NCI-H2227 treated with DMSO at 0.1 percent for 48 hours (cell line): ENCODE measurements at regions not wholly inside any gene's neighbourhood (a gene's known extent, or its start where the extent isn't known, plus 50 kb on each side); places are given as distances from the start of the nearest gene placed in this dataset.
"Not testable (repeated sequence)": the region's sequence is repeated elsewhere in the genome, so short reads cannot be mapped to it uniquely, and the experiment has no call there.

ENCODE experiments used
- DNase-seq: peaks from one replicate; lab custom pipeline; 2025; lab: John Stamatoyannopoulos, UW

- no peak for DNase-seq
Measured at GRCh38 chr6:27136978-27137814, 110.3 kb upstream of the PRSS16 start.

DNA sequence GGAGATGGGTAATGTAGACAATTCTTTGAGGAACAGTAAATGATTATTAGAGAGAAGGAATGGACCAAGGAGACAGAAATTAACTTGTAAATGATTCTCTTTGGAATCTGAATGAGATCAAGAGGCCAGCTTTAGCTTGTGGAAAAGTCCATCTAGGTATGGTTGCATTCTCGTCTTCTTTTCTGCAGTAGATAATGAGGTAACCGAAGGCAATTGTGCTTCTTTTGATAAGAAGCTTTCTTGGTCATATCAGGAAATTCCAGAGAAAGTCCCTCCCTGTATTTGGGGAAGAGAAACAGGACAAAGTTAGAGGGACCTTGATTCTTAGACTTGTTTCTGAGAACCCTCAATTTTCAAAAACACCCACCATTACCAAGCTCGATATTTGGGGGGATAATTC is 109.1 kb upstream of the PRSS16 start:
- DNase-seq, result no peak

DNA sequence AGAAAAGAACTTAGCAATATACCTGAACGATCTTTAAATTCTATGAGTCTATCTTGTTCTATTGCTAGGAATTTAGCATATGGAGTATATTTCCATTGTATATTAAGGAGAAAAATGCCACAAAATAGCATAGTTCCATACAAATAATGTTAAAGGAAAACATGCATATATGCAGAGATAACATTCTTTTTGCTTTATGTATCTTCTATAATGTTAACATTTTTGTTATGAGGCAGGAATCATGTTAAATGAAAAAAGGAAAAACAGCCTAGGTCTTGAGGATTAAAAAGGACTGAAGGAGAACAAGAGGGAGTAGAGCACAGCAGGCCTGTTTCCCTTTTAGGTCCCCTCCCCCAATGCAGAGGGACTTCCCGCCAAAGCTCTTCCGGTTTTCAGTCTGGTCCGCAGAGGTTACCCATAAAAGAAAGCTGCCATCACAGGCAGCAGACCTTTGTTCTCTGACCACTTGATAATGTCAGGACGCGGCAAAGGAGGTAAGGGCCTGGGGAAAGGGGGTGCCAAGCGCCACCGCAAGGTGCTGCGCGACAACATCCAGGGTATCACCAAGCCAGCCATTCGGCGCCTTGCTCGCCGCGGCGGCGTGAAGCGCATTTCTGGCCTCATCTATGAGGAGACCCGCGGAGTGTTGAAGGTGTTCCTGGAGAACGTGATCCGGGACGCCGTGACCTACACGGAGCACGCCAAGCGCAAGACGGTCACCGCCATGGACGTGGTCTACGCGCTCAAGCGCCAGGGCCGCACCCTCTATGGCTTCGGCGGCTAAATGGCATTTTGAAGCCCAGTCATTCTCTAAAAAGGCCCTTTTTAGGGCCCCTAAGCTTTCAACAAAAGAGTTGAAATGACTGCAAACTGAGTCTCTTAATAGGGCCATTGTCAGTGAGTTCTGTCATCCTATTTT is 108.4 kb upstream of the PRSS16 start:
- peak; percentile 92 for DNase-seq

GRCh38 chr6:27139756-27140579 is 107.5 kb upstream of the PRSS16 start:
- peak; percentile 74 for DNase-seq

- DNase-seq, result no peak
Measured at GRCh38 chr6:27140999-27141528, 106.4 kb upstream of the PRSS16 start.

- DNase-seq, result peak; percentile 61
Measured at GRCh38 chr6:27141529-27142015, 105.9 kb upstream of the PRSS16 start.

GRCh38 chr6:27143020-27143388 is 104.5 kb upstream of the PRSS16 start:
- not testable (repeated sequence) for DNase-seq

DNA sequence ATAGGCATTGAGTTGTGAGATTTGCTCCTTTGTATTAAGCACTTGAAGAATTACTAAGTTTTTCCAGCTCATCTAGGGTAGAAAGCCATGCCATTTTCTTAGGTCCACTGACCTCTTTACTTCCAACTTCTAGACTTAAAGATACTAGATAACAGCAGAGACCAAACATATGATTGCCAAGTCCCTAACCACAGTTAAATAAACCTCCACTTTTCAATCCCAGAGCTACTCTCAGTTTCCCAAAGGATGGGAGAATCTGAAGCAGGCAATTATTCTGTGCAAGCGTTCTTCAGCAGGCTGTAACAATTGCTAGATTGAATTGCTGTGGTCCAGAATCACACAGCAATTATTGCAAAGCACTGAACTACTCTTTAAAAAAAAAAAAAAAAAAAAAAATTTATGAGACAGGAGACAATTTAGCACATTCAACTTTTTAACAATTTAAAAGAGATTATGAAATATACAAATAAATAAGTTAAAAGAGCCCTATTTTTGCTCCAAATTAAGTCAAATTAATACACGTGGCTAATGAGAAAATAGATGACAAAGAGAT is 104.0 kb upstream of the PRSS16 start:
- peak; percentile 72 for DNase-seq

DNA sequence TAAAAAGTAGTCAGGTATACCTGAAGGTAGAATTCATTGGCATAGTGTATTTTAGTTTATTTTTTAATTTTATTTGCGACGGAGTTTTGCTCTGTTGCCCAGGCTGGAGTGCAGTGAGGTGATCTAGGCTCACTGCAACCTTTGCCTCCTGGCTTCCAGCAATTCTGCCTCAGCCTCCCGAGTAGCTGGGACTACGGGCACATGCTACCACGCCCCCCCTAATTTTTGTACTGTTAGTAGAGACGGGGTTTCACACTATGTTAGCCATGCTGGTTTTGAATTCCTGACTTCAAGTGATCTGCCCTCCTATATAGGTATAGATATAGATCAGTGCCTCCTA is 102.8 kb upstream of the PRSS16 start:
- DNase-seq, result no peak

- peak; percentile 92 for DNase-seq
Measured at GRCh38 chr6:27145731-27146455, 101.6 kb upstream of the PRSS16 start.

GRCh38 chr6:27146456-27146705 is 101.1 kb upstream of the PRSS16 start:
- not testable (repeated sequence) for DNase-seq

GRCh38 chr6:27146706-27147505 is 100.6 kb upstream of the PRSS16 start:
- DNase-seq, result peak; percentile 100

DNA sequence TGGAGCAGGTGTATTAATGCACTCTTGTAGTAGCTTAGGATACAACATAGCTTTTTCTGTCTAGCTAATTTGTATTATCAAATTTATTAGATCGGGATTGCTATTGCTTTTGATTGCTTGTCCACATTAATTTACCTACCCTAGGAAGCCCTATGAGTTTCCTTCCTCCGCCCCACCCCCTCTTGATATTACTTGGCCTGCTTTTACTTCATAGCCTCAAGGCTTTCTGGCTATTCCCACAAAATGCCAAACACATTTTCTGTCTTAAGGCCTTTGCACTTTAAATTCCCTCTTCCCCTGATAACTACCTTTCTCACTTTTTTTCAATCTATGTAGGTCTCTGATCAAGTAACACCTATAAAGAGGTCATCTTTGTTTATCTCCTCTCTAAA is 99.1 kb upstream of the PRSS16 start:
- no peak for DNase-seq

- DNase-seq, result no peak
Measured at GRCh38 chr6:27149150-27149549, 98.4 kb upstream of the PRSS16 start.

DNA sequence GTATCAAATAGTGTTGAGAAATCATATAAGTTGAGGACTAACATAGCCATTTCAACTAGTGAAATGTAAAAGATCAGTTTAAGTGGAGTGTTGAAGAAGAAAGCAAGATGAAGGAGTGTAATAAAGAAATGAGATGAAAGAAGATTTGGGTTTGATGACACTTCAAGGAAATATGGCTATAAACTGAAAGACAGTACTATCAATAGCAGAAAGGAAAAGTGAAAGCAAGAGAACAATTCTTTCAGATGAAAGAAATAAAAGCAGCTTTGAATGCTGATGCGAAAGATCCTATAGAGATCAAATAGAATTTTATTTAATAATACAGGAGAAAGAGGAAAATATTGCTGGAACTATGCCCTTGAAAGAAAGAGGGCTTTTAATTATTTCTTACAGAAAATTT is 92.8 kb upstream of the PRSS16 start:
- DNase-seq, result no peak

- no peak for DNase-seq
Measured at GRCh38 chr6:27156874-27157458, 90.5 kb upstream of the PRSS16 start.

DNA sequence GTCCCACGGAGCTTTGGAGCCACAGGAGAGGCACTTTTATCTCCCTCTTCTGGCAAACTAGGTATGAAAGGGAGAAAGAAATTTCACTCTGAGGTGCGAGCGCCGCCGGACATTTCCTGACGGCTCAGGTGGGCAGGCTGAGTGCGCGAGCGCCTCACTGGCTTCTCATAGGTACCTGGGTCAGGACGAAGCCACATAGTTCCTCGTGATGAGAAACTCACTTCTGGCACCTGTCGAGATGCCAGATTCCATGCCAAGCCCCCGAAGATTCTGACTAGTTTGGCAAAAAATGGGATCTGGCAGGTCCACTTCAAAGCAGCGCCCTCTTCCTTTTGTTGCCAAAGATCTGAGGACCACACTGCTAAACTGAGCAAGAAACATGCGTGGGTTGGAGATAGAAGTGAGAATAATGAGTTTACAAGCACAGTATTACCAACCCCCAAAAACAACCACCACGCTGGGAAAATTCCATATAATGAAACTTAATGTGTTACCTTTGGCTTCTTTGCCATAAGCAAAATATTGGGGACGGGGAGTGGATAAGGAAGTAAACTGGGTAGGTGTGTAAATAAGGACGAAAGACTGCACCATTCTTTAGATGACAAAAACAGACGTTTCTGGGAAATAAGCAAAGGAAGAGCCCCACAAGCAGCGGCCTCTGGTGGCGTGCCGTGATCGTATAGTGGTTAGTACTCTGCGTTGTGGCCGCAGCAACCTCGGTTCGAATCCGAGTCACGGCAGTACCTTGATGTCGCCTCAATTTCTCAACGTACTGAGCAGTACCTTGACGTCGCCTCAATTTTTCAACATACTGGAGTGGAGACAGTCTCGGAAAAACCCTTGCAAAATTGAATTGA is 89.8 kb upstream of the PRSS16 start:
- peak; percentile 90 for DNase-seq

DNA sequence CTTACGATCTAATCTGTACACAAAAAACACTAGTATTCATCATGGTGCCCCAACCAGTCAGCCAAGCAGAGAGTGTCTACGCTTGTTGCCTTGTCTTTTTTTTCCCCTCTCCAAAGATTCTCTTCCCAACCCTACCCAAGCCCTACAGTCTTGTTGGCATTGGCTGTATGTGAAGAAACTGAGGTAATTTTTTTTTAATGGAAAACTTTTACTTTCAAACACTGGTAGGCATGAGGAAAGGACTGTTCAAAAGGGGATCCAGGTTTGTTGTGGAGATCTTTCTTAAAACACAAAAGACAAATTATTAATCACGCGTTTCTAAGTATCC is 89.2 kb upstream of the PRSS16 start:
- DNase-seq, result no peak

- no peak for DNase-seq
Measured at GRCh38 chr6:27159725-27160124, 87.8 kb upstream of the PRSS16 start.
